Keratinocyte (primary cell): ENCODE measurements at regions not wholly inside any gene's neighbourhood (a gene's known extent, or its start where the extent isn't known, plus 50 kb on each side); places are given as distances from the start of the nearest gene placed in this dataset.

Experiments used
- DNase-seq: peaks from one replicate; pipeline ENCODE4 v3.0.0-alpha.2; 2011; ENCODE audit warnings: low read depth, missing footprints, low spot score
- FAIRE-seq: peaks from 2 replicates; lab custom pipeline; 2011; peaks lifted over from hg19 to GRCh38; lab: Jason Lieb, UNC
- H2AFZ ChIP-seq: 2 replicates; pipeline ENCODE4 v1.6.0; 2012; ENCODE audit warnings: low read length, control low read depth, inconsistent platforms; ENCODE audit not compliant: control insufficient read depth
- H3K27ac ChIP-seq: 2 replicates; pipeline ENCODE4 v1.5.1; 2011; ENCODE audit warnings: low read length; ENCODE audit not compliant: control insufficient read depth, insufficient read depth
- H3K27me3 ChIP-seq: 3 replicates; pipeline ENCODE4 v1.6.0; 2011; ENCODE audit warnings: low read length; ENCODE audit not compliant: control insufficient read depth, insufficient read depth; ENCODE audit errors: extremely low read depth
- H3K36me3 ChIP-seq, 2 experiments: 2 replicates in 1 of 2; 3 replicates in 1 of 2; pipeline ENCODE4 v1.5.1; 2011; ENCODE audit warnings: low read length in 2 of 2, mild to moderate bottlenecking in 1 of 2; ENCODE audit not compliant: control insufficient read depth in 2 of 2, insufficient read depth in 2 of 2; ENCODE audit errors: extremely low read depth in 1 of 2
- H3K4me1 ChIP-seq: 3 replicates; pipeline ENCODE4 v1.5.1; 2011; ENCODE audit warnings: low read length; ENCODE audit not compliant: control insufficient read depth, insufficient read depth; ENCODE audit errors: extremely low read depth
- H3K4me2 ChIP-seq: 3 replicates; pipeline ENCODE4 v1.6.0; 2011; ENCODE audit warnings: low read depth, low read length; ENCODE audit not compliant: control insufficient read depth, insufficient read depth; ENCODE audit errors: extremely low read depth
- H3K4me3 ChIP-seq, 3 experiments: fragments of 200-600 bp in 1 of 3; sonication (generic) in 1 of 3; 2 replicates in 2 of 3; 3 replicates in 1 of 3; pipeline ENCODE4 v1.5.1; 2011 to 2016; ENCODE audit warnings: low read length in 3 of 3, mild to moderate bottlenecking in 3 of 3, control low read depth in 2 of 3, inconsistent platforms in 1 of 3, low read depth in 1 of 3, mixed read lengths in 1 of 3, mixed run types in 1 of 3, moderate library complexity in 1 of 3; ENCODE audit not compliant: control insufficient read depth in 2 of 3, insufficient read depth in 2 of 3; ENCODE audit errors: extremely low read depth in 1 of 3
- H3K79me2 ChIP-seq: 2 replicates; pipeline ENCODE4 v1.6.0; 2012; ENCODE audit warnings: low read length; ENCODE audit not compliant: control insufficient read depth, insufficient read depth
- H3K9ac ChIP-seq: 3 replicates; pipeline ENCODE4 v1.6.0; 2011; ENCODE audit warnings: low read length; ENCODE audit not compliant: control insufficient read depth, insufficient read depth; ENCODE audit errors: extremely low read depth
- H3K9me1 ChIP-seq: 3 replicates; pipeline ENCODE4 v1.6.0; 2011; ENCODE audit warnings: low read length; ENCODE audit not compliant: control insufficient read depth, insufficient read depth; ENCODE audit errors: extremely low read depth
- H3K9me3 ChIP-seq: 2 replicates; pipeline ENCODE4 v1.5.1; 2012; ENCODE audit warnings: low read depth, low read length; ENCODE audit not compliant: control insufficient read depth
- H4K20me1 ChIP-seq: 3 replicates; pipeline ENCODE4 v1.6.0; 2011; ENCODE audit warnings: low read length; ENCODE audit not compliant: control insufficient read depth, insufficient read depth; ENCODE audit errors: extremely low read depth
- CTCF ChIP-seq, 3 experiments: IDR thresholded peaks in 1 of 3; conservative IDR thresholded peaks in 1 of 3; optimal IDR thresholded peaks in 1 of 3; 2 replicates in 2 of 3; 3 replicates in 1 of 3; pipeline versions ENCODE3 to v1.5.1; 2011; ENCODE audit warnings: low read length in 3 of 3, mild to moderate bottlenecking in 3 of 3, moderate library complexity in 2 of 3, control low read depth in 1 of 3, inconsistent platforms in 1 of 3; ENCODE audit not compliant: insufficient read depth in 2 of 3; ENCODE audit errors: extremely low read depth in 1 of 3
- EZH2 ChIP-seq: IDR thresholded peaks from one replicate; pipeline ENCODE4 v1.6.1; 2012; ENCODE audit warnings: inconsistent platforms, mild to moderate bottlenecking, low read length, moderate library complexity
- dilution Hi-C: fragments of 300-500 bp; cut with MboI; formaldehyde crosslinking; loops from one replicate; pipeline ENCODE4 v1.7.0; 2020; ENCODE audit warnings: low sequenced_read_pairs; ENCODE audit not compliant: extremely low pct_ligation_motif_present

DNA sequence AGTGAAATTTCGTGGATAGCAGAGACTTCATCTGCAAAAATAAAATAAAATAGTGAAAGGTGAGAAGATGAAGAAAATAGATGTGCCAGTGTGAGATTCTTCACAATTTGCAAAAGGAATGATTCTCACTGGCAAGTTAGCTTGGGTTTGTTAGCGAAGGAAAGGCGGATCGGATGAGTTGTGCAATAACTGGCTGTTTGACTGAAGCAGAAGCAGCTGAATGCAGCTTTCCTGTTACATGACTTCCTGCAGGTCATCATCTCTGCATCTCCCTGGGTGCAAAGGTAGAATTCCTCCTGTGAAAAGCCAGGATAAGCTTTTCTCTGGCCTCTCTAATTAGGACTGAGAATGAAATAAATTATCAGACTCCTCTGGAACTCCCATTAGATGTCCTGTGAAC, 263.1 kb upstream of the CHRM3 start:
- no peak for TF ChIP-seq EZH2
- no peak for TF ChIP-seq CTCF (optimal IDR thresholded peaks at IDR 0.05 in 1 of 3, IDR thresholded peaks at IDR 0.05 in 1 of 3, conservative IDR thresholded peaks at IDR 0.05 in 1 of 3; ENCODE audit: extremely low read depth in 1 of 3, insufficient read depth in 2 of 3, low read length in 3 of 3)
- no peak for DNase-seq
- Histone ChIP-seq H3K4me1 (no peaks in the 10 kb centered on the region), H3K27me3 (no peaks in the 10 kb centered on the region), H3K36me3 (no peaks in the 10 kb centered on the region), H3K4me3 (no peak overlapping the region), H3K79me2 (no peaks in the 10 kb centered on the region), H3K27ac (no peak overlapping the region), H3K9me3 (no peaks in the 10 kb centered on the region), H4K20me1 (no peaks in the 10 kb centered on the region), H3K9me1 (no peaks in the 10 kb centered on the region), H3K9ac (no peak overlapping the region), H3K4me2 (no peak overlapping the region), H2AFZ (no peak overlapping the region)
- dilution Hi-C loops = no loop called here
- no peak for FAIRE-seq

- Histone ChIP-seq H3K27me3 (no peaks in the 10 kb centered on the region), H3K36me3 (no peaks in the 10 kb centered on the region), H4K20me1 (no peaks in the 10 kb centered on the region), H2AFZ (no peak overlapping the region), H3K9me1 (no peaks in the 10 kb centered on the region), H3K9ac (no peak overlapping the region), H3K4me1 (no peaks in the 10 kb centered on the region), H3K79me2 (no peaks in the 10 kb centered on the region), H3K9me3 (peaks cover 2% of the 10 kb centered on the region), H3K4me2 (no peak overlapping the region), H3K27ac (no peak overlapping the region), H3K4me3 (no peak overlapping the region)
- dilution Hi-C loops = no loop called here
- TF ChIP-seq EZH2 (no peak), CTCF (optimal IDR thresholded peaks at IDR 0.05 in 1 of 3, IDR thresholded peaks at IDR 0.05 in 1 of 3, conservative IDR thresholded peaks at IDR 0.05 in 1 of 3; ENCODE audit: extremely low read depth in 1 of 3, insufficient read depth in 2 of 3, low read length in 3 of 3) (no peak)
- DNase-seq = no peak
- FAIRE-seq = no peak
These were observed 274.1 kb upstream of the CHRM3 start for GRCh38 chr1:239112101-239112935.
